SK-N-SH (cell line): ENCODE measurements at regions not wholly inside any gene's neighbourhood (a gene's known extent, or its start where the extent isn't known, plus 50 kb on each side); places are given as distances from the start of the nearest gene placed in this dataset.

ENCODE experiments used
- CTCF ChIA-PET: fragments of 300-600, 350-600 bp; formaldehyde crosslinking; extraction: SDS; loops from one replicate; lab custom pipeline; 2021; lab: Yijun Ruan, JAX
- POLR2A ChIA-PET: fragments of 350-600 bp; sonication (Branson Sonifier 250); formaldehyde crosslinking; extraction: SDS; loops from one replicate; lab custom pipeline; 2020; ENCODE audit warnings: antibody characterized with exemption, inconsistent platforms; lab: Yijun Ruan, JAX
- DNase-seq: peaks from one replicate; pipeline ENCODE4 v3.0.0; 2012
- H2AFZ ChIP-seq: fragments of 200-600 bp; sonication (generic); 2 replicates; pipeline ENCODE4 v1.8.1; 2016; ENCODE audit warnings: antibody characterized with exemption, mild to moderate bottlenecking, low read depth
- H3F3A ChIP-seq: fragments of 200-600 bp; sonication (generic); replicated peaks from 2 replicates; pipeline ENCODE3; 2016; ENCODE audit warnings: antibody characterized with exemption, mild to moderate bottlenecking; ENCODE audit not compliant: insufficient read depth
- H3K27ac ChIP-seq, 2 experiments: fragments of 200-500 bp in 1 of 2; fragments of 200-600 bp in 1 of 2; sonication (Bioruptor generic) in 1 of 2; sonication (generic), shearing (Covaris generic) in 1 of 2; 2 replicates each; pipeline versions ENCODE4 v1.5.1 to v1.6.1; 2014 to 2016; ENCODE audit warnings: low read depth in 2 of 2, inconsistent platforms in 1 of 2, low read length in 1 of 2, mild to moderate bottlenecking in 1 of 2, mixed read lengths in 1 of 2
- H3K27me3 ChIP-seq: fragments of 200-600 bp; sonication (generic), shearing (Covaris generic); 2 replicates; pipeline ENCODE4 v1.6.1; 2016; ENCODE audit warnings: mixed run types; ENCODE audit not compliant: insufficient read depth
- H3K36me3 ChIP-seq, 2 experiments: fragments of 200-500 bp in 1 of 2; fragments of 200-600 bp in 1 of 2; sonication (Bioruptor generic) in 1 of 2; sonication (generic) in 1 of 2; replicated peaks in 1 of 2; 2 replicates each; pipeline versions ENCODE3 to v1.5.1; 2014 to 2016; ENCODE audit warnings: low read length in 1 of 2, mild to moderate bottlenecking in 1 of 2; ENCODE audit not compliant: insufficient read depth in 2 of 2, control insufficient read depth in 1 of 2
- H3K4me1 ChIP-seq, 2 experiments: fragments of 200-500 bp in 1 of 2; fragments of 200-600 bp in 1 of 2; sonication (Bioruptor generic) in 1 of 2; sonication (generic), shearing (Covaris generic) in 1 of 2; 2 replicates each; pipeline versions ENCODE4 v1.5.1 to v1.6.1; 2014 to 2016; ENCODE audit warnings: low read depth in 1 of 2, low read length in 1 of 2, mixed run types in 1 of 2; ENCODE audit not compliant: insufficient read depth in 2 of 2, control insufficient read depth in 1 of 2
- H3K4me2 ChIP-seq: fragments of 200-600 bp; sonication (generic), shearing (Covaris generic); 2 replicates; pipeline ENCODE4 v1.6.1; 2017; ENCODE audit warnings: mixed run types
- H3K4me3 ChIP-seq, 2 experiments: fragments of 200-500 bp in 1 of 2; fragments of 200-600 bp in 1 of 2; sonication (Bioruptor generic) in 1 of 2; sonication (generic), shearing (Covaris generic) in 1 of 2; 2 replicates each; pipeline versions ENCODE4 v1.5.1 to v1.8.1; 2014 to 2016; ENCODE audit warnings: low read depth in 2 of 2, inconsistent platforms in 1 of 2, low read length in 1 of 2, mild to moderate bottlenecking in 1 of 2, mixed read lengths in 1 of 2, moderate library complexity in 1 of 2
- H3K79me2 ChIP-seq: fragments of 200-600 bp; sonication (generic); 2 replicates; pipeline ENCODE4 v1.8.1; 2017; ENCODE audit warnings: mild to moderate bottlenecking; ENCODE audit not compliant: insufficient read depth
- H3K9ac ChIP-seq: fragments of 200-600 bp; sonication (generic); 2 replicates; pipeline ENCODE4 v1.6.1; 2017; ENCODE audit warnings: mixed run types
- H3K9me2 ChIP-seq: fragments of 200-600 bp; sonication (generic); 2 replicates; pipeline ENCODE4 v1.6.1; 2017; ENCODE audit warnings: mixed run types
- H3K9me3 ChIP-seq: fragments of 200-600 bp; sonication (generic); 2 replicates; pipeline ENCODE4 v1.6.1; 2017; ENCODE audit warnings: mixed run types, mild to moderate bottlenecking, moderate library complexity
- H4K20me1 ChIP-seq: fragments of 200-600 bp; sonication (generic); 2 replicates; pipeline ENCODE4 v1.6.1; 2017; ENCODE audit warnings: mild to moderate bottlenecking, mixed run types; ENCODE audit not compliant: insufficient read depth
- CHD2 ChIP-seq: fragments of 150-350 bp; IDR thresholded peaks from 2 replicates; pipeline ENCODE4 v1.6.1; 2018; ENCODE audit warnings: low read length; ENCODE audit not compliant: partially characterized antibody
- EP300 ChIP-seq, 2 experiments: IDR thresholded peaks; 2 replicates each; pipeline versions ENCODE4 v1.4.0 to v1.6.1; 2012; ENCODE audit warnings: borderline replicate concordance in 1 of 2, low read depth in 1 of 2, low read length in 1 of 2
- FOXJ3 ChIP-seq: sonication (generic); formaldehyde crosslinking; IDR thresholded peaks from 2 replicates; pipeline ENCODE4 v1.5.1; 2020; ENCODE audit warnings: mild to moderate bottlenecking, missing genetic modification reagents
- FOXM1 ChIP-seq: IDR thresholded peaks from 2 replicates; pipeline ENCODE4 v1.4.0; 2012; ENCODE audit warnings: low read depth, mild to moderate bottlenecking
- GABPA ChIP-seq: IDR thresholded peaks from 2 replicates; pipeline ENCODE4 v1.4.0; 2012; ENCODE audit warnings: low read depth, mild to moderate bottlenecking
- JUND ChIP-seq: IDR thresholded peaks from 2 replicates; pipeline ENCODE4 v1.4.0; 2012
- MEF2A ChIP-seq: IDR thresholded peaks from 2 replicates; pipeline ENCODE4 v1.4.0; 2012; ENCODE audit warnings: low read depth, borderline replicate concordance
- MXI1 ChIP-seq: IDR thresholded peaks from 2 replicates; pipeline ENCODE4 v1.6.1; 2012; ENCODE audit warnings: mild to moderate bottlenecking, low read depth, low read length, improper control_type of control experiment
- NRF1 ChIP-seq: IDR thresholded peaks from 2 replicates; pipeline ENCODE4 v1.6.1; 2012; ENCODE audit warnings: low read depth, mild to moderate bottlenecking, low read length
- RAD21 ChIP-seq: IDR thresholded peaks from 2 replicates; pipeline ENCODE4 v1.6.1; 2012; ENCODE audit warnings: mild to moderate bottlenecking, low read length
- RCOR1 ChIP-seq: fragments of 150-350 bp; IDR thresholded peaks from 2 replicates; pipeline ENCODE4 v1.6.1; 2017; ENCODE audit warnings: antibody characterized with exemption, low read length
- RFX5 ChIP-seq: IDR thresholded peaks from 2 replicates; pipeline ENCODE4 v1.6.1; 2012; ENCODE audit warnings: mild to moderate bottlenecking, improper control_type of control experiment, low read length
- TAF1 ChIP-seq: IDR thresholded peaks from 2 replicates; pipeline ENCODE4 v1.6.1; 2012; ENCODE audit warnings: low read depth, mild to moderate bottlenecking, low read length, moderate library complexity, borderline replicate concordance
- TEAD4 ChIP-seq: IDR thresholded peaks from 2 replicates; pipeline ENCODE4 v1.4.0; 2012; ENCODE audit warnings: mild to moderate bottlenecking, borderline replicate concordance; ENCODE audit not compliant: insufficient read depth
- USF1 ChIP-seq: IDR thresholded peaks from 2 replicates; pipeline ENCODE4 v1.4.0; 2012; ENCODE audit warnings: low read depth, borderline replicate concordance
- YY1 ChIP-seq: IDR thresholded peaks from 2 replicates; pipeline ENCODE4 v1.4.0; 2012; ENCODE audit warnings: low read depth, mild to moderate bottlenecking
- WGBS: methylation state at CpG from one replicate; pipeline ENCODE4 v1.1.6; 2017; ENCODE audit warnings: low lambda C conversion rate; 5-methylcytosine and 5-hydroxymethylcytosine counted together
- TF ChIP-seq, protein P1 (sequence below): fragments of 150-350 bp; IDR thresholded peaks from 2 replicates; pipeline ENCODE4 v1.6.1; 2017; ENCODE audit warnings: antibody characterized with exemption, low read length, low read depth, borderline replicate concordance

- H3K36me3 ChIP-seq = no peaks in the 10 kb centered on the region
- H3K9ac ChIP-seq = no peak overlapping the region
- H3K4me2 ChIP-seq = no peak overlapping the region
- no peak for DNase-seq
- no peaks in the 10 kb centered on the region for H3K9me2 ChIP-seq
- ChIA-PET CTCF (interaction anchor here (0.6 to 1.3 kb wide), 2 partner anchors 143 to 214 kb away, joined by 3 to 4 read pairs; no protein-coding TSS in a partner anchor), POLR2A (no interaction called here)
- no peak overlapping the region for H2AFZ ChIP-seq
- H4K20me1 ChIP-seq = no peaks in the 10 kb centered on the region
- H3K27me3 ChIP-seq = no peaks in the 10 kb centered on the region
- TF ChIP-seq MEF2A (no peak), CHD2 (no peak), EP300 (IDR thresholded peaks at IDR 0.05; ENCODE audit: borderline replicate concordance in 1 of 2, low read depth in 1 of 2, low read length in 1 of 2) (no peak), FOXJ3 (no peak), FOXM1 (no peak), GABPA (no peak), JUND (no peak), RAD21 (no peak), MXI1 (no peak), RFX5 (no peak), RCOR1 (no peak), NRF1 (no peak), TEAD4 (no peak), YY1 (no peak), USF1 (no peak)
- TF ChIP-seq, protein P1, sequence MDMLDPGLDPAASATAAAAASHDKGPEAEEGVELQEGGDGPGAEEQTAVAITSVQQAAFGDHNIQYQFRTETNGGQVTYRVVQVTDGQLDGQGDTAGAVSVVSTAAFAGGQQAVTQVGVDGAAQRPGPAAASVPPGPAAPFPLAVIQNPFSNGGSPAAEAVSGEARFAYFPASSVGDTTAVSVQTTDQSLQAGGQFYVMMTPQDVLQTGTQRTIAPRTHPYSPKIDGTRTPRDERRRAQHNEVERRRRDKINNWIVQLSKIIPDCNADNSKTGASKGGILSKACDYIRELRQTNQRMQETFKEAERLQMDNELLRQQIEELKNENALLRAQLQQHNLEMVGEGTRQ = no peak
- H3K79me2 ChIP-seq = no peaks in the 10 kb centered on the region
- H3K9me3 ChIP-seq = no peaks in the 10 kb centered on the region
- 35% methylated on average over 5 of the region's 5 CpGs for WGBS
- peaks cover 0 to 8% of the 10 kb centered on the region in 2 experiments; a peak in 1 of 4 replicates for H3K4me1 ChIP-seq
- H3K27ac ChIP-seq = no peak overlapping the region
- no peak overlapping the region for H3K4me3 ChIP-seq
- H3F3A ChIP-seq = no peaks in the 10 kb centered on the region
Measured at GRCh38 chr1:29489471-29489870, 253.1 kb downstream of the PTPRU start.

DNA sequence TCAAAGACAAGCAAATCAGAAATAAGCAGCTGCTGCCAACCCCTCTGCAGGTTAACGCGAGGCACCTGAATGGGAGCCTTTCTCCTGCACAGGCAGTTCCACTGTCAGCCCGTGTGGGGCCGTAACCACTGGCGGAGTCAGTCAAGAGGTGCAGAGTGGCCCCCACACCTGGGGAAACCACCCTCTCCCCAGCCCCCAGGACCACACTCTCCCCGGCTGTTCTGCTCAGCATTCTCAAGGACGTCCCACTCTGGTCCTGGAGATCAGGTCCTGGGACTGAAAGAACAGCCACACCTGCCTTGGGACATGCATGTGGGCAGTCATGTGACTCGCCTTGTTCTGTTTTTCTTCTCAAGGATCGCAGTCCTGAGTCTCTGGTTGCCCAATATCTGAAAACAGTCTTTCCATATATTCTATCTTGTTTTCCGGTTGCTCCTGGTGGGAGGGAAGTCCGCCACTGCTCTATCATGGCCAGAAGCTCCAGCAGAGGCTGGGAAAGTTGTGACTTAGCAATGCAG lies 252.5 kb downstream of the PTPRU start:
- H3K36me3 ChIP-seq = no peaks in the 10 kb centered on the region
- no peak for DNase-seq
- ChIA-PET CTCF (interaction anchor here (0.6 kb wide), 2 partner anchors 46 to 144 kb away, joined by 3 read pairs; no protein-coding TSS in a partner anchor), POLR2A (no interaction called here)
- 43% methylated on average over 8 of the region's 11 CpGs for WGBS
- no peaks in the 10 kb centered on the region for H4K20me1 ChIP-seq
- no peak overlapping the region for H3K9ac ChIP-seq
- H3K9me3 ChIP-seq = no peaks in the 10 kb centered on the region
- H3K9me2 ChIP-seq = no peaks in the 10 kb centered on the region
- no peak overlapping the region for H3K27ac ChIP-seq
- H3K4me1 ChIP-seq = peaks cover 0 to 8% of the 10 kb centered on the region in 2 experiments; a peak in 1 of 4 replicates
- no peaks in the 10 kb centered on the region for H3F3A ChIP-seq
- no peak overlapping the region for H2AFZ ChIP-seq
- no peaks in the 10 kb centered on the region for H3K27me3 ChIP-seq
- no peaks in the 10 kb centered on the region for H3K79me2 ChIP-seq
- H3K4me3 ChIP-seq = no peak overlapping the region
- TF ChIP-seq TAF1 = no peak
- H3K4me2 ChIP-seq = no peak overlapping the region
